H9 (cell line): ENCODE measurements at regions not wholly inside any gene's neighbourhood (a gene's known extent, or its start where the extent isn't known, plus 50 kb on each side); places are given as distances from the start of the nearest gene placed in this dataset.

Experiments used
- DNase-seq: peaks from one replicate; pipeline ENCODE4 v3.0.0-alpha.2; 2017
- H2AFZ ChIP-seq: one replicate; pipeline ENCODE4 v1.6.1; 2013; ENCODE audit warnings: mild to moderate bottlenecking, low read length, control low read depth, moderate library complexity
- H2AK5ac ChIP-seq: 2 replicates; pipeline ENCODE4 v1.6.1; 2013; ENCODE audit warnings: low read length, control low read depth, mixed read lengths; ENCODE audit not compliant: insufficient read length
- H2BK120ac ChIP-seq: one replicate; pipeline ENCODE4 v1.6.1; 2013; ENCODE audit warnings: low read depth, mild to moderate bottlenecking, low read length, control low read depth, inconsistent platforms; ENCODE audit not compliant: poor library complexity, severe bottlenecking
- H2BK12ac ChIP-seq: 2 replicates; pipeline ENCODE4 v1.6.1; 2013; ENCODE audit warnings: low read length, control low read depth, mixed read lengths, low read depth; ENCODE audit not compliant: insufficient read length
- H2BK15ac ChIP-seq: 2 replicates; pipeline ENCODE4 v1.6.1; 2013; ENCODE audit warnings: low read depth, low read length, control low read depth
- H2BK20ac ChIP-seq: one replicate; pipeline ENCODE4 v1.6.1; 2013; ENCODE audit warnings: low read depth, mild to moderate bottlenecking, low read length, control low read depth, inconsistent platforms; ENCODE audit not compliant: poor library complexity, severe bottlenecking
- H2BK5ac ChIP-seq: 2 replicates; pipeline ENCODE4 v1.6.1; 2013; ENCODE audit warnings: low read length, control low read depth, mixed read lengths; ENCODE audit not compliant: insufficient read length
- H3K14ac ChIP-seq: 2 replicates; pipeline ENCODE4 v1.6.1; 2013; ENCODE audit warnings: low read length, control low read depth; ENCODE audit not compliant: insufficient read depth
- H3K18ac ChIP-seq: 2 replicates; pipeline ENCODE4 v1.6.1; 2013; ENCODE audit warnings: low read depth, mild to moderate bottlenecking, mixed read lengths, low read length, control low read depth; ENCODE audit not compliant: insufficient read length
- H3K23ac ChIP-seq: 2 replicates; pipeline ENCODE4 v1.6.1; 2013; ENCODE audit warnings: low read length, control low read depth, mixed read lengths, low read depth; ENCODE audit not compliant: insufficient read length
- H3K23me2 ChIP-seq: 2 replicates; pipeline ENCODE4 v1.6.1; 2013; ENCODE audit warnings: low read depth, mild to moderate bottlenecking, mixed read lengths, low read length, control low read depth; ENCODE audit not compliant: insufficient read length, poor library complexity, severe bottlenecking
- H3K27ac ChIP-seq: 2 replicates; pipeline ENCODE4 v1.5.1; 2013; ENCODE audit warnings: low read length, control low read depth, mixed read lengths, low read depth; ENCODE audit not compliant: insufficient read length
- H3K27me3 ChIP-seq: 2 replicates; pipeline ENCODE4 v1.6.1; 2013; ENCODE audit warnings: low read length, control low read depth, inconsistent platforms; ENCODE audit not compliant: insufficient read depth
- H3K4ac ChIP-seq: 2 replicates; pipeline ENCODE4 v1.6.1; 2013; ENCODE audit warnings: low read depth, mild to moderate bottlenecking, control low read depth, inconsistent platforms, low read length, moderate library complexity
- H3K4me1 ChIP-seq: 2 replicates; pipeline ENCODE4 v1.6.1; 2013; ENCODE audit warnings: low read length, control low read depth, inconsistent platforms; ENCODE audit not compliant: insufficient read depth
- H3K4me2 ChIP-seq: 2 replicates; pipeline ENCODE4 v1.6.1; 2013; ENCODE audit warnings: low read length, control low read depth, mixed read lengths; ENCODE audit not compliant: insufficient read length, insufficient read depth
- H3K56ac ChIP-seq: 2 replicates; pipeline ENCODE4 v1.6.1; 2013; ENCODE audit warnings: low read depth, mild to moderate bottlenecking, mixed read lengths, low read length, control low read depth; ENCODE audit not compliant: insufficient read length
- H3K79me1 ChIP-seq: 2 replicates; pipeline ENCODE4 v1.6.1; 2013; ENCODE audit warnings: low read depth, mild to moderate bottlenecking, moderate library complexity, low read length, control low read depth, inconsistent platforms; ENCODE audit not compliant: insufficient read depth, poor library complexity, severe bottlenecking
- H3K79me2 ChIP-seq: 2 replicates; pipeline ENCODE4 v1.6.1; 2013; ENCODE audit warnings: low read length, control low read depth, inconsistent platforms; ENCODE audit not compliant: insufficient read depth
- H3K9ac ChIP-seq: 2 replicates; pipeline ENCODE4 v1.6.1; 2013; ENCODE audit warnings: low read length, control low read depth, mixed read lengths; ENCODE audit not compliant: insufficient read length; ENCODE audit errors: extremely low read depth
- H3K9me3 ChIP-seq: one replicate; pipeline ENCODE4 v1.6.1; 2013; ENCODE audit warnings: low read depth, low read length, inconsistent platforms; ENCODE audit not compliant: control insufficient read depth
- H3T11ph ChIP-seq: one replicate; pipeline ENCODE4 v1.6.1; 2013; ENCODE audit warnings: mild to moderate bottlenecking, low read length, control low read depth, inconsistent platforms
- H4K20me1 ChIP-seq: one replicate; pipeline ENCODE4 v1.6.1; 2013; ENCODE audit not compliant: control insufficient read depth, insufficient read length, insufficient read depth
- H4K5ac ChIP-seq: 2 replicates; pipeline ENCODE4 v1.6.1; 2013; ENCODE audit warnings: low read depth, mild to moderate bottlenecking, mixed read lengths, low read length, control low read depth; ENCODE audit not compliant: insufficient read length
- H4K8ac ChIP-seq: replicated peaks from 2 replicates; pipeline ENCODE4 v1.6.1; 2013; ENCODE audit warnings: low read length, control low read depth, mixed read lengths, low read depth; ENCODE audit not compliant: insufficient read length
- H4K91ac ChIP-seq: 2 replicates; pipeline ENCODE4 v1.6.1; 2013; ENCODE audit warnings: low read depth, mild to moderate bottlenecking, moderate library complexity, mixed read lengths, low read length, control low read depth; ENCODE audit not compliant: insufficient read length
- H3K27ac Mint-ChIP-seq, 3 experiments: 2 replicates in 2 of 3; 3 replicates in 1 of 3; pipeline ENCODE4 v1.8.0; 2020 to 2021; ENCODE audit warnings: mixed read lengths in 3 of 3, mild to moderate bottlenecking in 1 of 3, moderate library complexity in 1 of 3
- H3K27me3 Mint-ChIP-seq: 2 replicates; pipeline ENCODE4 v1.8.0; 2021; ENCODE audit warnings: low read depth, mild to moderate bottlenecking, moderate library complexity, mixed read lengths
- H3K36me3 Mint-ChIP-seq, 3 experiments: 2 replicates in 2 of 3; 3 replicates in 1 of 3; pipeline ENCODE4 v1.8.0; 2020 to 2021; ENCODE audit warnings: low read depth in 3 of 3, mixed read lengths in 3 of 3; ENCODE audit not compliant: insufficient read depth in 1 of 3
- H3K4me1 Mint-ChIP-seq, 2 experiments: 2 replicates each; pipeline ENCODE4 v1.8.0; 2020; ENCODE audit warnings: mixed read lengths in 2 of 2
- H3K4me3 Mint-ChIP-seq, 2 experiments: 2 replicates in 1 of 2; 3 replicates in 1 of 2; pipeline ENCODE4 v1.8.0; 2020 to 2021; ENCODE audit warnings: mild to moderate bottlenecking in 2 of 2, mixed read lengths in 2 of 2, moderate library complexity in 1 of 2
- H3K9me3 Mint-ChIP-seq, 2 experiments: 2 replicates in 1 of 2; 3 replicates in 1 of 2; pipeline ENCODE4 v1.8.0; 2020; ENCODE audit warnings: mild to moderate bottlenecking in 2 of 2, mixed read lengths in 2 of 2, moderate library complexity in 1 of 2
- WGBS: extraction: QIAGEN DNeasy Blood & Tissue Kit; methylation state at CpG from one replicate; pipeline ENCODE4 v1.1.7; 2013; ENCODE audit warnings: missing lambda C conversion rate, low lambda C conversion rate, mixed read lengths; ENCODE audit not compliant: insufficient read length; ENCODE audit errors: extremely low coverage; 5-methylcytosine and 5-hydroxymethylcytosine counted together
- TF ChIP-seq, protein P1 (sequence below): fragments of 200-600 bp; sonication (generic); conservative IDR thresholded peaks from 3 replicates; pipeline ENCODE4 v1.8.0; 2021; ENCODE audit warnings: antibody characterized with exemption, mild to moderate bottlenecking

- no peak overlapping the region for H3K4me3 Mint-ChIP-seq
These were observed 210.3 kb downstream of the PTEN start for GRCh38 chr10:88073682-88074081.

More at GRCh38 chr10:88073682-88074081, 210.3 kb downstream of the PTEN start:
- DNase-seq = no peak
- no peak overlapping the region for H3K18ac ChIP-seq
- H3K4me1 ChIP-seq = no peaks in the 10 kb centered on the region
- no peak overlapping the region for H2AFZ ChIP-seq
- H2BK15ac ChIP-seq = no peak overlapping the region
- no peak overlapping the region for H3K4ac ChIP-seq
- H3K27ac ChIP-seq = no peak overlapping the region
- TF ChIP-seq, protein P1, sequence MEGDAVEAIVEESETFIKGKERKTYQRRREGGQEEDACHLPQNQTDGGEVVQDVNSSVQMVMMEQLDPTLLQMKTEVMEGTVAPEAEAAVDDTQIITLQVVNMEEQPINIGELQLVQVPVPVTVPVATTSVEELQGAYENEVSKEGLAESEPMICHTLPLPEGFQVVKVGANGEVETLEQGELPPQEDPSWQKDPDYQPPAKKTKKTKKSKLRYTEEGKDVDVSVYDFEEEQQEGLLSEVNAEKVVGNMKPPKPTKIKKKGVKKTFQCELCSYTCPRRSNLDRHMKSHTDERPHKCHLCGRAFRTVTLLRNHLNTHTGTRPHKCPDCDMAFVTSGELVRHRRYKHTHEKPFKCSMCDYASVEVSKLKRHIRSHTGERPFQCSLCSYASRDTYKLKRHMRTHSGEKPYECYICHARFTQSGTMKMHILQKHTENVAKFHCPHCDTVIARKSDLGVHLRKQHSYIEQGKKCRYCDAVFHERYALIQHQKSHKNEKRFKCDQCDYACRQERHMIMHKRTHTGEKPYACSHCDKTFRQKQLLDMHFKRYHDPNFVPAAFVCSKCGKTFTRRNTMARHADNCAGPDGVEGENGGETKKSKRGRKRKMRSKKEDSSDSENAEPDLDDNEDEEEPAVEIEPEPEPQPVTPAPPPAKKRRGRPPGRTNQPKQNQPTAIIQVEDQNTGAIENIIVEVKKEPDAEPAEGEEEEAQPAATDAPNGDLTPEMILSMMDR = no peak
- no peak overlapping the region for H4K91ac ChIP-seq
- H3T11ph ChIP-seq = no peak overlapping the region
- H2AK5ac ChIP-seq = no peak overlapping the region
- Mint-ChIP-seq H3K36me3 (no peaks in the 10 kb centered on the region), H3K4me1 (no peaks in the 10 kb centered on the region), H3K27me3 (no peaks in the 10 kb centered on the region), H3K27ac (no peak overlapping the region), H3K9me3 (no peaks in the 10 kb centered on the region)
- H4K8ac ChIP-seq = no peak overlapping the region
- H3K79me1 ChIP-seq = no peaks in the 10 kb centered on the region
- no peak overlapping the region for H3K9ac ChIP-seq
- no peak overlapping the region for H4K5ac ChIP-seq
- WGBS = no CpG with 5 or more reads among the region's 4 CpGs
- H3K23ac ChIP-seq = no peak overlapping the region
- H2BK120ac ChIP-seq = no peak overlapping the region
- no peak overlapping the region for H2BK5ac ChIP-seq
- no peaks in the 10 kb centered on the region for H3K9me3 ChIP-seq
- H3K23me2 ChIP-seq = no peaks in the 10 kb centered on the region
- no peak overlapping the region for H3K14ac ChIP-seq
- H2BK20ac ChIP-seq = no peak overlapping the region
- H2BK12ac ChIP-seq = no peak overlapping the region
- H3K79me2 ChIP-seq = no peaks in the 10 kb centered on the region
- H4K20me1 ChIP-seq = no peaks in the 10 kb centered on the region
- no peak overlapping the region for H3K56ac ChIP-seq
- H3K27me3 ChIP-seq = no peaks in the 10 kb centered on the region
- no peak overlapping the region for H3K4me2 ChIP-seq
